DND-41 (cell line): ENCODE measurements at regions not wholly inside any gene's neighbourhood (a gene's known extent, or its start where the extent isn't known, plus 50 kb on each side); places are given as distances from the start of the nearest gene placed in this dataset.
"Not testable (repeated sequence)": the region's sequence is repeated elsewhere in the genome, so short reads cannot be mapped to it uniquely, and the experiment has no call there.

Experiments
- ATAC-seq: fragments of 200-7000 bp; cut with Tn5 transposase; 3 replicates; pipeline ENCODE4 v1.9.1; 2021; ENCODE audit warnings: low read depth; ENCODE audit not compliant: insufficient read depth
- DNase-seq: peaks from one replicate; pipeline ENCODE4 v3.0.0-alpha.2; 2020
- H2AFZ ChIP-seq: 2 replicates; pipeline ENCODE4 v1.6.0; 2012; ENCODE audit warnings: low read depth, low read length
- H3K27ac ChIP-seq: 2 replicates; pipeline ENCODE4 v1.5.1; 2012; ENCODE audit warnings: low read length, inconsistent platforms
- H3K27me3 ChIP-seq: fragments of 200-600 bp; sonication (generic); 2 replicates; pipeline ENCODE4 v1.6.0; 2012; ENCODE audit warnings: low read length, mild to moderate bottlenecking, inconsistent platforms; ENCODE audit not compliant: insufficient read depth, poor library complexity
- H3K36me3 ChIP-seq: 2 replicates; pipeline ENCODE4 v1.5.1; 2012; ENCODE audit warnings: low read length, inconsistent platforms; ENCODE audit not compliant: insufficient read depth
- H3K4me1 ChIP-seq: 2 replicates; pipeline ENCODE4 v1.5.1; 2012; ENCODE audit warnings: mild to moderate bottlenecking, low read length; ENCODE audit not compliant: insufficient read depth
- H3K4me2 ChIP-seq: 2 replicates; pipeline ENCODE4 v1.6.0; 2012; ENCODE audit warnings: mild to moderate bottlenecking, moderate library complexity, low read length, inconsistent platforms; ENCODE audit not compliant: insufficient read depth
- H3K4me3 ChIP-seq, 2 experiments: fragments of 200-600 bp in 1 of 2; shearing (Covaris generic) in 1 of 2; 2 replicates each; pipeline ENCODE4 v1.5.1; 2012 to 2016; ENCODE audit warnings: inconsistent platforms in 2 of 2, low read length in 2 of 2, mild to moderate bottlenecking in 2 of 2, low read depth in 1 of 2, moderate library complexity in 1 of 2
- H3K79me2 ChIP-seq: 2 replicates; pipeline ENCODE4 v1.6.0; 2012; ENCODE audit warnings: low read length, inconsistent platforms; ENCODE audit not compliant: insufficient read depth
- H3K9ac ChIP-seq: 2 replicates; pipeline ENCODE4 v1.6.0; 2012; ENCODE audit warnings: low read depth, mild to moderate bottlenecking, inconsistent platforms, low read length, moderate library complexity
- H3K9me3 ChIP-seq: 2 replicates; pipeline ENCODE4 v1.5.1; 2012; ENCODE audit warnings: low read length, moderate library complexity, mild to moderate bottlenecking, inconsistent platforms; ENCODE audit not compliant: insufficient read depth, severe bottlenecking
- H4K20me1 ChIP-seq: 2 replicates; pipeline ENCODE4 v1.6.0; 2012; ENCODE audit warnings: low read length; ENCODE audit not compliant: insufficient read depth
- EZH2 ChIP-seq: IDR thresholded peaks from 3 replicates; pipeline ENCODE4 v1.6.1; 2012; ENCODE audit warnings: borderline replicate concordance, low read depth, mild to moderate bottlenecking, moderate library complexity, low read length, inconsistent platforms; ENCODE audit not compliant: severe bottlenecking
- TF ChIP-seq, protein P1 (sequence below): IDR thresholded peaks from 2 replicates; pipeline ENCODE4 v1.5.1; 2012; ENCODE audit warnings: borderline replicate concordance, low read length, moderate library complexity, mild to moderate bottlenecking; ENCODE audit not compliant: poor library complexity, severe bottlenecking; ENCODE audit errors: extremely low read depth

DNA sequence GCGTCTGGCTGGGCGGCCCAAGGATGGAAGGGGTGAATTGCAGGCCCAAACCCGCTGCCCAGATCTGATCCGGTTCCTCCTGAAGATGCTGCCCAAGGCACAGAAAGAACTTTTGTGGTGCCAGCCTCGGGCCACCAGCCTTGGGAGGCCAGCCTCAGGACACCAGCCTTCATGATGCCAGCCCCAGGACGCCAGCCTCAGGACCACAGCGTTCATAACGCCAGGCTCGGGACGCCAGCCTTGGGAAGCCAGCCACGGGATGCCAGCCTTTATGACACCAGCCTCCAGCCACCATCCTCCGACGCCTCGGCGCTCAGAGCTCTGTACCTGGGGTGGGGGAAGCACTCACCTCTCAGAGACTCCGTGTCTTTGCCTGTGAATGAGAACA is 107.8 kb downstream of the ADRA2C start:
- no peak overlapping the region for H3K4me2 ChIP-seq

DNA sequence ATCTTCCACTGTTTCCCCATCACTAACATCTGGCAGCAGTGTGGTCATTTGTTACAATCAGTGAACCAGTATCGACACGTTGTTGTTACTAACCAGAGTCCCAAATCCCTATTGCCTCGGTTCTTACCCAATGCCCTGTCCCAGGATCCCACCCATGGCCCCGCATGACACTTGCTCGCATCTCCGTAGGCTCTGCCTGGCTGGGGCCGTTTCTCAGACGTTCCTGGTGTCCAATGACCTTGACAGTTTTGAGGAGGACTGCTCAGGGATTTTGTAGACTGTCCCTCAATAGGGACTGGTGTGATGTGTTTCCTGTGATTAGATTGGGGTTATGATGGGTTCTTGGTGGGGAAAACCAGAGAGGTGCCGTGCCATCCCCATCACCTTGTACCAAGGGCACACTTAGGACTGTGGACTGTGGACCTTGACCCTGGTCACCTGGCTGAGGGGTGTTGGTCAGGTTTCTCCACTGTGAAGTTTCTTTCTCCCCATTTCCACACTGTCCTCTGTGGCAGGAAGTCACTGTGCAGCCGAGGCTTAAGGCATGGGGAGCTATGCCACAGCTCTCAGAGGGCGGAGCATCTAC is 108.4 kb downstream of the ADRA2C start:
- no peak for DNase-seq
- TF ChIP-seq EZH2 = no peak
- TF ChIP-seq, protein P1, sequence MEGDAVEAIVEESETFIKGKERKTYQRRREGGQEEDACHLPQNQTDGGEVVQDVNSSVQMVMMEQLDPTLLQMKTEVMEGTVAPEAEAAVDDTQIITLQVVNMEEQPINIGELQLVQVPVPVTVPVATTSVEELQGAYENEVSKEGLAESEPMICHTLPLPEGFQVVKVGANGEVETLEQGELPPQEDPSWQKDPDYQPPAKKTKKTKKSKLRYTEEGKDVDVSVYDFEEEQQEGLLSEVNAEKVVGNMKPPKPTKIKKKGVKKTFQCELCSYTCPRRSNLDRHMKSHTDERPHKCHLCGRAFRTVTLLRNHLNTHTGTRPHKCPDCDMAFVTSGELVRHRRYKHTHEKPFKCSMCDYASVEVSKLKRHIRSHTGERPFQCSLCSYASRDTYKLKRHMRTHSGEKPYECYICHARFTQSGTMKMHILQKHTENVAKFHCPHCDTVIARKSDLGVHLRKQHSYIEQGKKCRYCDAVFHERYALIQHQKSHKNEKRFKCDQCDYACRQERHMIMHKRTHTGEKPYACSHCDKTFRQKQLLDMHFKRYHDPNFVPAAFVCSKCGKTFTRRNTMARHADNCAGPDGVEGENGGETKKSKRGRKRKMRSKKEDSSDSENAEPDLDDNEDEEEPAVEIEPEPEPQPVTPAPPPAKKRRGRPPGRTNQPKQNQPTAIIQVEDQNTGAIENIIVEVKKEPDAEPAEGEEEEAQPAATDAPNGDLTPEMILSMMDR = no peak
- Histone ChIP-seq H3K79me2 (no peaks in the 10 kb centered on the region), H3K4me3 (no peak overlapping the region), H3K27ac (no peak overlapping the region), H4K20me1 (no peaks in the 10 kb centered on the region), H3K9me3 (peaks cover 6% of the 10 kb centered on the region), H3K36me3 (no peaks in the 10 kb centered on the region), H2AFZ (no peak overlapping the region), H3K9ac (no peak overlapping the region), H3K4me1 (no peaks in the 10 kb centered on the region), H3K27me3 (peaks cover 5% of the 10 kb centered on the region), H3K4me2 (no peak overlapping the region)
- ATAC-seq = no peak

More for the DNA sequence above, 107.8 kb downstream of the ADRA2C start:
- DNase-seq (no peak), ATAC-seq (no peak)
- Histone ChIP-seq H3K27ac (no peak overlapping the region), H3K79me2 (no peaks in the 10 kb centered on the region), H3K4me3 (no peak overlapping the region), H4K20me1 (no peaks in the 10 kb centered on the region), H3K27me3 (no peaks in the 10 kb centered on the region), H2AFZ (no peak overlapping the region), H3K4me1 (no peaks in the 10 kb centered on the region), H3K9ac (no peak overlapping the region), H3K36me3 (no peaks in the 10 kb centered on the region), H3K9me3 (peaks cover 6% of the 10 kb centered on the region)
- TF ChIP-seq, protein P1 = no peak
- no peak for TF ChIP-seq EZH2

DNA sequence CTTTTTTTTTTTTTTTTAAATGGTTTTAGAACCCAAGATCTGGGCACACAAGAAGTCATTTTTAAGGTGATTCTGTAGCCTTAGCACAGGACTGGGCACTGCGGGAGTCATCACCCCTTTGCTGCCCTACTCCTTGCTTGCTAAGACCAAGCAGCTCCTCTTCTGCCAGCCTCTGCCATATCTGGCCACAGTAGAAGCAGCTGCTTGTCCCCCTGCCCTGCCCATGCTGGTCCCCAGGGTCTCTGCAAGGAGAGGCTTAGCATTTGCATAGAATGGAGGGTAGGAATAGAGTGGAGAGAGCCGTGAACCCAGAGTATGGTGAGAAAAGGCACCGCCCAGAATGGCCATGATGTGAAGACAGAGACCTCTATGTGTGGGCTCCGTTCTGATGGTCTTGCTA is 109.3 kb downstream of the ADRA2C start:
- H3K4me1 ChIP-seq = no peaks in the 10 kb centered on the region
- no peak overlapping the region for H3K4me2 ChIP-seq
- ATAC-seq = no peak
- H3K4me3 ChIP-seq = no peak overlapping the region
- peaks cover 6% of the 10 kb centered on the region for H3K9me3 ChIP-seq
- DNase-seq = no peak
- peaks cover 12% of the 10 kb centered on the region for H3K27me3 ChIP-seq
- TF ChIP-seq, protein P1 = no peak
- TF ChIP-seq EZH2 = no peak
- H3K9ac ChIP-seq = no peak overlapping the region
- H3K36me3 ChIP-seq = no peaks in the 10 kb centered on the region
- H3K79me2 ChIP-seq = no peaks in the 10 kb centered on the region
- no peak overlapping the region for H3K27ac ChIP-seq
- no peak overlapping the region for H2AFZ ChIP-seq
- 0 out of 2 replicates have a peak, but pooled peaks cover 4% of the 10 kb centered on the region for H4K20me1 ChIP-seq

DNA sequence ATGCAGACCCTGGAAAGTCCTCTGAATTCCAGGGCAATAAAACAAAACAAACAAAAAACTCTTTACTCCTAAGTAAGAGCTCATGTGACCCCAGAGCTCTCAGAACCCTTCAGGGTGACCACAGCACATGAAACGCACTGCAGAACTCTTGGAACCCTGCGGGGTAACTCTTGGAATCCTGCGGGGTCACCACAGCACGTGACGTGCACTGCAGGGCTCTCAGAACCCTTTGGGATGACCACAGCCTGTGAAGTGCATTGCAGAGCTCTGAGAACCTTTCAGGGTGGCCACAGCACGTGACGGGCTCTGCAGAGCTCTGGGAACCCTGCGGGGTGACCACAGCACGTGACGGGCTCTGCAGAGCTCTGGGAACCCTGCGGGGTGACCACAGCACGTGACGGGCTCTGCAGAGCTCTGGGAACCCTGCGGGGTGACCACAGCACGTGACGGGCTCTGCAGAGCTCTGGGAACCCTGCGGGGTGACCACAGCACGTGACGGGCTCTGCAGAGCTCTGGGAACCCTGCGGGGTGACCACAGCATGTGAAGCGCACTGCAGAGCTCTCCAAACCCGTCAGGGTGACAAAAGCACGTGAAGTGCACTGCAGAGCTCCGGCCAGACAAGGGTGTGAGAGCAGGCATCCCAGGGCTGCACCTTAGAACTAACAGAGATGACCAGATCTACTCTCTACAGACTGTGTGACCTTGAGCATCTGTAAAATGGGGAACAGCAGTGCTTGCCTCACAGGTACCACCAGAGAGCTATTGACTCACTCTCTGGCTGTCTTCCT is 110.1 kb downstream of the ADRA2C start:
- not testable (repeated sequence) for H3K79me2 ChIP-seq, H3K36me3 ChIP-seq, H2AFZ ChIP-seq, H3K4me2 ChIP-seq, H3K9me3 ChIP-seq, H3K4me3 ChIP-seq, H3K9ac ChIP-seq, H3K27ac ChIP-seq, ATAC-seq, H4K20me1 ChIP-seq, H3K4me1 ChIP-seq, DNase-seq
- peaks cover 15% of the 10 kb centered on the region for H3K27me3 ChIP-seq
